ENCODE measurements at regions not wholly inside any gene's neighbourhood (a gene's known extent, or its start where the extent isn't known, plus 50 kb on each side); places are given as distances from the start of the nearest gene placed in this dataset.

DNA sequence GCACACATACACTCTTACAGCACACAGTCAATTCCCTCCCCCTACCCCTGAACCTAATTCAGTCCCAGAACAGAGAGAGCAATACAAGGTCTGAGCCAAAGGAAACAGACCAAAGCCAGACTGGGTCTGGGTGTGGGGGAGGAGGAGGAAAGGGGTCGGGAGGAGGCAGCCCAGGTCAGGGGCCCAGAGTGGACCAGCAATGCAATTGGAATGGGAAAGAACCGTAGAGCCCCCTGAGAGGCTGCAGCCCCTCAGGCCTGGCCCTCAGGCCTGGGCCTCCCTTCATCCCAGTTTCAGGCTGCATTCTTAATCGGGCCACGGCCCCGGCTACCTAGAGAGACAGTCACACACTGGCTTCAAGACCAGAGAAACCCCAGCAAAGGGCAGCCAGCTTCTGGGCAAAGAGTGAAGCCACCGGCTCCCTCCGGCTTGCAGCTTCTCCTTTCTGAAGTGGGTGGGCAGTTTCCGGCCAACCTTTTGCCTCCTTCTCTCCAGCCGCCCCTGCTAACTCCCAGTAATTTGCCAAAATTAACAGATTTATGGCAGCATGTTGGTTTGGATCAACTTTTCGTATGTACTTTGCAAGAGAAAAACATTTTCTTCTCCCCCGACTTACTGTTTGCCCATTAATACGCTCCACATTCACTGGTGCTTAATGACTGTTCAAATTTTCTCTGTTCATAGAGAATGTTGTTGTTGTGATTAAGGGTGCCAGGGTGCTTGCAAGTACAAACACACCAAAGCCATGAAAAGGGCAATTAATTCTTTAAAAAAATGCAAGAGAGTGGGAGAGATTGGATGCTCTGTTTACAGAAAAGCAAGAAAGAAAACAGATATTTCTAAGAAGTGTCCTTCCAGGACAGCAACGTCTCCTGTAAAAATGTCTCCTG is 488.3 kb downstream of the MN1 start:
- TF ChIP-seq, protein P1, sequence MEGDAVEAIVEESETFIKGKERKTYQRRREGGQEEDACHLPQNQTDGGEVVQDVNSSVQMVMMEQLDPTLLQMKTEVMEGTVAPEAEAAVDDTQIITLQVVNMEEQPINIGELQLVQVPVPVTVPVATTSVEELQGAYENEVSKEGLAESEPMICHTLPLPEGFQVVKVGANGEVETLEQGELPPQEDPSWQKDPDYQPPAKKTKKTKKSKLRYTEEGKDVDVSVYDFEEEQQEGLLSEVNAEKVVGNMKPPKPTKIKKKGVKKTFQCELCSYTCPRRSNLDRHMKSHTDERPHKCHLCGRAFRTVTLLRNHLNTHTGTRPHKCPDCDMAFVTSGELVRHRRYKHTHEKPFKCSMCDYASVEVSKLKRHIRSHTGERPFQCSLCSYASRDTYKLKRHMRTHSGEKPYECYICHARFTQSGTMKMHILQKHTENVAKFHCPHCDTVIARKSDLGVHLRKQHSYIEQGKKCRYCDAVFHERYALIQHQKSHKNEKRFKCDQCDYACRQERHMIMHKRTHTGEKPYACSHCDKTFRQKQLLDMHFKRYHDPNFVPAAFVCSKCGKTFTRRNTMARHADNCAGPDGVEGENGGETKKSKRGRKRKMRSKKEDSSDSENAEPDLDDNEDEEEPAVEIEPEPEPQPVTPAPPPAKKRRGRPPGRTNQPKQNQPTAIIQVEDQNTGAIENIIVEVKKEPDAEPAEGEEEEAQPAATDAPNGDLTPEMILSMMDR (optimal IDR thresholded peaks at IDR 0.05 in 1 of 3, IDR thresholded peaks at IDR 0.05 in 1 of 3, conservative IDR thresholded peaks at IDR 0.05 in 1 of 3; ENCODE audit: extremely low read depth in 1 of 3, insufficient read depth in 2 of 3, low read length in 3 of 3), result no peak
- TF ChIP-seq EZH2 (IDR thresholded peaks at IDR 0.05; ENCODE audit: low read length), result no peak

Measured in keratinocyte (primary cell).